ENCODE measurements at regions not wholly inside any gene's neighbourhood (a gene's known extent, or its start where the extent isn't known, plus 50 kb on each side); places are given as distances from the start of the nearest gene placed in this dataset.
A peak's percentile ranks its signal among the peaks of the same experiment; 100 is the strongest.
"Not testable (repeated sequence)": the region's sequence is repeated elsewhere in the genome, so short reads cannot be mapped to it uniquely, and the experiment has no call there.

DNA sequence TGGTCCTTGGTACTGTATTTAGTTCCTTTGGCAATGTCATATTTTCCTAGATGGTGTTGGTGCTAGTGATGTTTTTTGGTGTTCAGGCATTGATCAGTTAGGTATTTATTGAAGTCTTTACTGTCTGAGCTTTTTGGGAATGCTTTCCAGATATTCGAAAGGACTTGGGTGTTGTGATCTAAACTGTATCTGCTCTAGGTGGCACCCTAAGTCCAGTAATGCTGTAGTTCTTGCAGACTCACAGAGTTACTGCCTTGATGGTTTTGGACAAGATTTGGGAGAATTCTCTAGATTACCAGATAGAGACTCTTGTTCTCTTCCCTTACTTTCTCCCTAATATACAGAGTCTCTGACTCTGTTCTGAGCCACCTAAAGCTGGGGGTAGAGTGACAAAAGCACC, 513.6 kb upstream of the PITX2 start:
- peak; percentile 3 for DNase-seq (ENCODE audit: low read depth, low spot score)

GRCh38 chr4:111136967-111137366, 514.1 kb upstream of the PITX2 start:
- no peak for DNase-seq (ENCODE audit: low read depth, low spot score)

DNA sequence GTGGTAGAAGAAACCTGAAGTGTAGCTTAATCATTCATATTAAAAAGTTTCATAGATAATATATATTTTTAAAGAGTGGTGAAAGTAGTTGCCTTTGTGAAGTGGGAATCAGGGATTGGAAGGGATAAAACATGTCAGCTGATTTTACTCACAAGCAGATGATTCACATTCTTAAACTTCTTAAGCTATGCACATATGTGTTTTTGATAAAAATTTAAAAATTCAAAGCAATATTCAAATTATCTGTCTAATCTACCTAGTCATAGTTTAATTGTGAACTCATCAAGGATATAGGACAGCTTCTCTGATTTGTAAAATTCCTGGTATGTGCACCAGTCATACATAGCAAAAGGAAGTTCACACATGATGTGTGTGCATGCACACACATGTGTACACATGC, 520.6 kb upstream of the PITX2 start:
- DNase-seq (ENCODE audit: low read depth, low spot score), result no peak

DNA sequence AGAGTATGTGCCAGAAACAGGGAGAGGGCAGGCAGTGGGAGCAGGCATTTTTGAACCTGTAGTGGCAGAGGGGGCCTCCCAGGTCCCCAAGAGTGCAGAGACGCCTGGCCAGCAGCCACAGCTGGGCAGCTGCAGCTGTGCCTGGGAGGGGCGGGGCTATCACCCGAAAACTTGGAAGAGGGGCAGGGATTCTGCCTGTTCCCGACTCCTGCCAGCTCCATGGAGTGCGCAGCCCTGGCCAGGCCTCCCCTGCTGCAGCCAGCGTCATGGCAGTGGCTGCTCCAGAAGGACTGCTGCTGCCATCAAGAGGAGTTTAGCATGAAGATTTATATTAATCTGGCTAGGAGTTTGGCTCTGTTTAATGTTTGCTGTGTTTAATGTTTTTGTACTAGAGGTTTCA, 532.1 kb upstream of the PITX2 start:
- no peak for DNase-seq (ENCODE audit: low read depth, low spot score)

DNA sequence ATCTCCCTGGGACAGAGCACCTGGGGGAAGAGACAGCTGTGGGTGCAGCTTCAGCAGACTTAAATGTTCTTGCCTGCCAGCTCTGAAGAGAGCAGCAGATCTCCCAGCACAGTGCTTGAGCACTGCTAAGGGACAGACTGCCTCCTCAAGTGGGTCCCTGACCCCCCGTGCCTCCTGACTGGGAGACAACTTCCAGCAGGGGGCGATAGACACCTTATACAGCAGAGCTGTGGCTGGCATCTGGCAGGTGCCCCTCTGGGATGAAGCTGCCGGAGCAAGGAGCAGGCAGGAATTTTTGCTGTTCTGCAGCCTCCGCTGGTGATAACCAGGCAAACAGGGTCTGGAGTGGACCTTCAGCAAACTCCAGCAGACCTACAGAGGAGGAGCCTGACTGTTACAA, 541.7 kb upstream of the PITX2 start:
- not testable (repeated sequence) for DNase-seq (ENCODE audit: low read depth, low spot score)

DNA sequence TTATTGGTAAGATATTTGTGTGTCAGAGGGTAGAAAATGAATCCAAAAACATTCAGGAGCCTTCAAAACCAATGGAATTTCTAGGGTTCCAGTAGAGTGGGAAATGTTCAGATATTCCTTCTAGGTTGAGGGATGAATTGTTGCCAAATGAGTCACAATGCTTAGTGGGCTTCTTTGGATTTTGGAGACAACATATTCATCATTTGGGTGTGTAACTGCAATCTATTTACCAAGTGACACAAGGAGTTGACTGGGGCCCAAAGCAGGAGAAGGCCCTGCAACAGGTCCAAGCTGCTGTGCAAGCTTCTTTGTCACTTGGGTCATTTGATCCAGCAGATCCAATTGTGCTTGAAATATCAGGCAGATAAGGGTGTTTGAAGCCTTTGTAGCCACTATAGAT, 551.5 kb upstream of the PITX2 start:
- no peak for DNase-seq (ENCODE audit: low read depth, low spot score)

GRCh38 chr4:111178231-111178630, 555.4 kb upstream of the PITX2 start:
- DNase-seq (ENCODE audit: low read depth, low spot score), result no peak

- no peak for DNase-seq (ENCODE audit: low read depth, low spot score)
These were observed 564.2 kb upstream of the PITX2 start for GRCh38 chr4:111187108-111187507.

- no peak for DNase-seq (ENCODE audit: low read depth, low spot score)
These were observed 575.6 kb upstream of the PITX2 start for GRCh38 chr4:111198446-111198845.

- no peak for DNase-seq (ENCODE audit: low read depth, low spot score)
These were observed 581.9 kb upstream of the PITX2 start for GRCh38 chr4:111204797-111205196.

- DNase-seq (ENCODE audit: low read depth, low spot score), result peak; percentile 45
These were observed 586.1 kb upstream of the PITX2 start for GRCh38 chr4:111208970-111209369.

GRCh38 chr4:111209706-111210105, 586.8 kb upstream of the PITX2 start:
- peak; percentile 25 for DNase-seq (ENCODE audit: low read depth, low spot score)

- DNase-seq (ENCODE audit: low read depth, low spot score), result no peak
These were observed 587.7 kb upstream of the PITX2 start for GRCh38 chr4:111210595-111210994.

GRCh38 chr4:111213531-111213930, 590.7 kb upstream of the PITX2 start:
- DNase-seq (ENCODE audit: low read depth, low spot score), result no peak

DNA sequence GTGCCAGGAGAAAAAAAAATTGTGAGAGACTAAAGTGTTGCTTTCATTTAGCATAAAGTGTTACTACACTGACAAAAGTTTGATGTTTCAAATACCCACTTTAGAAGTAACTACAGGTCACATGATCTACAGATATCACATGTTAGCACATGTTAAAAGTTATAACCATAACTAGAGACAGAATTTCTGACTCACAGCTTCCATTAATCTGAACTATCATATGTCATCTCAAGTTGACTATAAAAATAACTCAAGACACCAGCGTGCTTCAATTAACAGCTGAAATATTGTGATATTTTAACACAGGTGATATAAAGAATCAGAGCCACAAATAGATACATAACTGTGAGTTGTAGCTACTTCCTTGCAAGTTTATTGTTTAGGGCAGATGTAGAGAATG, 591.5 kb upstream of the PITX2 start:
- DNase-seq (ENCODE audit: low read depth, low spot score), result no peak

DNA sequence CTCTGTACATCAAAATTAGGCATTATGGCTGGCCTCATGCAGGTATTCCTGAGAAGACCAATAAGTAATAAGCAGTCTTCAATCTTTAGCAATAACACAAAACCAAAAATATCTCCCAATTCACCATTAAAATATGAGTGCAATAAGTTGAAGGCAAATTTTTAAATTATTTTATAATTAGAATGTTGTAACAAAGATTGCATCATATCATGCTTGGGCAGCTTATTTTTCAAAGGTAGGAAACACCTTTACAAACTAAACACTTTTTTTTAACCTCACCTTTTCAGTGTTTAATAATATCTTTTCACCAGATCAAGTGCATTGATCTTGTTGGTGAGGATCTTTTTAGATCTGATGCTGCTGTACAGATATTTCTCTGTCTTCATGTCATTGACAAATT, 592.9 kb upstream of the PITX2 start:
- DNase-seq (ENCODE audit: low read depth, low spot score), result no peak

GRCh38 chr4:111216791-111217190, 593.9 kb upstream of the PITX2 start:
- DNase-seq (ENCODE audit: low read depth, low spot score), result no peak

GRCh38 chr4:111221371-111221770, 598.5 kb upstream of the PITX2 start:
- no peak for DNase-seq (ENCODE audit: low read depth, low spot score)

DNA sequence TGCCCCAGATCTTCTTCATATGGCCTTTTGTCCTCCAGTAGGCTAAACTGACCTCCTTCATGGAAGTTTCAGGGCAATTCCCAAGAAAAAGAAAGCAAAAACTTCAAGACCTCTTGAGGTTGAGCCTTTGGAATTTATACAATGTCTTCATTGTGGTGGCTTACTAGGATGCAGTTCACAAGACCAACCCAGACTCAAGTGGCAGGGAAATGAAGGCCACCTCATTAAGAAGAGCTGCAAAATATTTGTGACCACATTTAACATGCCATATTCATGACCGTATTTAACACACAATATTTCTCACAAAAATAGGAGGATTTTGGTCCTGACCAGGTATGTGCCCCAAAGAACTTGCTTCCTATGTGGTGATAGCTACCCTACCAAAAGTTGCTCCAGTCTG, 605.5 kb upstream of the PITX2 start:
- DNase-seq (ENCODE audit: low read depth, low spot score), result no peak

DNA sequence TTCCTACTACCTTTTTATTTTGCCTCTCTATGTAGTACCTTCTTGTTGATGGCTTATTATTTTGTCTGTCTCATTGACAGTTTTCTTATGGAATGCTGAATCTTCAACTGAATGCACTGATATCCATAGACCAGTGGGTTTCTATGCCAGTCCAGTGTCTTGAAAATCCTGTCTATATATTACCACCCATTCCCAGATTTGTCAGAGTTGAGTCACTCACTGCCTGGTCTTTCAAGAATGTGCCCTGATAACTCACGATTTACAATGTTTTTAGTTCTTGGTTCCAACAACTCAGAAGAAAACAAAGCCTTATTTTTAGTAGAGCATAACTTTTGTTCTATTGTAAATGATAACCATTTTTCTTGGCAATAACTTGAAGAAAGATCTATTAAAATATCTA, 606.0 kb upstream of the PITX2 start:
- no peak for DNase-seq (ENCODE audit: low read depth, low spot score)

DNA sequence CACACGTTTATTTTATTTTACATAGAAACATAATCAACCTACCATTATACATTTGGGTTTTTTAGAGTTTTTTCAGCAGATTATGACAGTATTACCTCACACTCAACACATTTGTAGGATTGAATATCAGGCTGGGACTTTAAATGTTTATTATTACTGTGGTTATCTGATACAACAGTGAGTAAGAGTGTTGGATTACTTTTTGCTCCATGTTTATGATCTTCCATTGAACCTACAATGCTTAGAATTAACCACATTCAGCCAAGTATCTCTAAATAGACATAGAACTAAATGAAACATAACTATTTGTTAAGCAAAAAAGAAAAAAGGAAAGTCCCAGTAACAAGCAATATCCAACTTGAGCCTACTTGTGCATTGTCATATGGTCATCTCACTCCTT, 607.4 kb upstream of the PITX2 start:
- DNase-seq (ENCODE audit: low read depth, low spot score), result no peak

DNA sequence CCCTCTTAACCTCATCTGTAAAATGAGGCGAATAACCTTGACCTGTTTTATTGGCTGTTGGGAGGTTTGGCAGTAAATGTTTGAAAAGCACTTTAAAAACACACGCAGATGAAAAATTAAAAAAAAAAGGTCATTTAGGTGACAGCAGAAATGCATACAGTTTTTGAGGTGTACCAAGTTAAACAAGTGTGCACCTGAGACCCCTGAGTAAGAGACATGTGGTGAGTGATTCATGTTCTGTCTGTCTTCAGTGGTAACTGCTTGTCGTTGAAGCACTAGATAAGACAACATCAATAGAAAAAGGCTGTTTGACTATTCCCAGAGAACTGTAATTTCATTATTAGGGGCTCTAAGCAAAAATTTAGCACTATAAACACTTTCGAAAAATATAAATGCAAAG, 608.4 kb upstream of the PITX2 start:
- no peak for DNase-seq (ENCODE audit: low read depth, low spot score)

GRCh38 chr4:111234939-111235338, 612.1 kb upstream of the PITX2 start:
- DNase-seq (ENCODE audit: low read depth, low spot score), result no peak

GRCh38 chr4:111263836-111264235, 641.0 kb upstream of the PITX2 start:
- DNase-seq (ENCODE audit: low read depth, low spot score), result no peak

DNA sequence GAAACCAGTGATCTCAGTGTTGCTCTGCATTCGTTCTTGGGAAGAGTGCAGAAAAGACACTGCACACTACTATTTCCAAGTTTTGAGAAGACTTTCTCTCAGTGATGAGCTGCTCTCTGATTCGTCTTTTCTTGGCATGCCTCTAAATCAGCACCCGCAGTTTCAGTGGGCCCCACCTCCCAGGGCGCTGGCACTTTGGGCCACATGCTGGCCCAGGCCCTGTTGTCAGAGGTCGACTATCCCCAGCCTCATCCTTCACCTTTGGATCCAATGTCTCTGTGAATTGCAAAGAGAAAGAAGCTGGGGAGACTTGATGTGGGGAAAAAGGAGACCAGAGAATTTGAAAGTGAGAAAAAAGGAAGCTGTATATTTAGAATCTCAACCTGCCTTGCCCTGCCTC, 644.1 kb upstream of the PITX2 start:
- no peak for DNase-seq (ENCODE audit: low read depth, low spot score)

Data from iPS DF 19.7 (cell line).